AG20443 (cell line): ENCODE measurements at regions not wholly inside any gene's neighbourhood (a gene's known extent, or its start where the extent isn't known, plus 50 kb on each side); places are given as distances from the start of the nearest gene placed in this dataset.

Experiments
- DNase-seq: peaks from one replicate; pipeline ENCODE4 v3.0.0; 2012; ENCODE audit warnings: low spot score, mixed read lengths

- DNase-seq = no peak
Measured at GRCh38 chr11:15580775-15581095, 466.0 kb downstream of the INSC start.

DNA sequence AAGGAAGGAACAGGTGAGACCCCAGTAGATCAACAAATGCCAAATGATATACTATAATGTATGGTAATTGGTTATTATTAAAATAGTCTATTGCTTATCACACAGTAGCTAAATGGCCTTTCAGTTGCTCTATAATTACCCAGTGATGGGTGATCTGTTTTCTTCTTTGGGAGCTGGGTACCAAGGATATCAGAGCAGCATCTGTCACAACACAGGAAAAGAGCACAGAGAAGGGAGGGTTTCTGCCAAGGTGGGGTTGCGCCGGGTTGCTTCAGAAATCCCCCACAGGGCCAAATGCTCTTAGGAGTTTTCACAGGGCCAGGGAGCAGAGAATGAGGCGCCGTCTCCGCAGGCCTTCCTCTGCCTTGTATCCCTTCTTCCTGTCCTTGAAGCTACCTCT lies 469.4 kb downstream of the INSC start:
- DNase-seq = no peak

DNA sequence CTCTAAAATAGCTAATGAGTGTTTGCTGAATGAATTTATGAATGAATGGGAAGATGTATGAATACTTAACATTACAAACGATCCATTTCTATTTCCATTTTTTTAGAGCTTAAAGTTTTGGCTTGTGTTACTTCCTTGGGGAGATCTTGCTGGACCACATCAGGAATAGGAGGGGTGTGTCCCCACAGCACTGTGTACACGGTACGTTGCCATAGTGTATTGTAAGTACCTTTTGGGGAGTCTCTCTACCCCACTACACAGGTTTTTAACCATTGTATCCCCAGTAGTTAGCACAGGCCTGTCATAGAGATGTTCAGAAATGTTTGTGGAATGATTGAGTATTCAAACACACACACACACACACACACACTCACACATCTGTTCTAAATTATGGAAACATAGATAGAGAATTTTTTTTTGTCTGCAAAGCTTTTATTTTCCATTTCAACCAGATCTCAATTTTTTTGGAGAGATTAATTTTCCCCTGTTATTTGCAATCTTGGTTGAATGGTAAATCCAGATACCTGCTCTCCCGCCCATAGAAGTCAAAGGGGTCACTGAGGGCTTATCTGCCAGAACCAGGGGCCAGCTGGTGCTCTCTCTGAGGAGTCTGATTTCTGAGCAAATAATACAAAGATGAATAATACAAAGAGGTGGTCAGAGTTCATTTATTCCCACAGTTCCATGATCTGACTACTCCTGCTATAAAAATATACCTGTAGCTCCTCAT lies 471.0 kb downstream of the INSC start:
- DNase-seq = no peak

DNA sequence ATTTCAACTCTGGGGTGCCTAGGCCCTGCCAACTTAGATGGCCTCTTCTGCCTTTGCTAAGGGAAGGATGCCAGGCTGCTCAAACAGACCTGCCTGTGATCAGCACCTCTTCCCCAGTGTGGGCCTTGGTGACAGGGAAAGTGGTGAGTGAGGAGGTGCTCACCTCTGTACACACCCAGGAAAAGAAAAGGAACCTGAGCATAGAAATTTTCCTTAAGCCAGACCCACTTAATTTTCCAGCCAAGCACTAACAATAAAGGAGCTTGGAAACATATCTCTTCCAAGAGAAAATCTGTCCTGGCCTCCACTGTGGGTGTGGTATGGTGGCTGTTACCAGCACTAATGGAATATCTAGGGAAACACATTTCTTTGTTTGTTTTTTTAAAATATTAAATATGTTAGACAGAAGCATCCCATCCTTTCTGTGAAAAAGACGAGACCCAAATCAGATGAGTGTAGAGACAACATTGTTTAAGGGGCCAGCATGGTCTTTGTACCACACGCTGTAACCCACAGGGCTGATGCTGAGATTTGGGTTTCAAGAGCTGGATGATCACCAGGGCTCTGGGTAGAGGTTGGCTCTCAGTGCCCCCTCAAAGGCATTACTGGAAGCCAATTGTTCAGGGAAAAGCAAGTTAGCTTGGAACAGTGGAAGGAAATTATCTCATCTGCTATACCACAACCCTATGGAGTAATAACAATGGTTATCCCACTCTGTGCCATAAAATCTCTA lies 472.2 kb downstream of the INSC start:
- no peak for DNase-seq

DNA sequence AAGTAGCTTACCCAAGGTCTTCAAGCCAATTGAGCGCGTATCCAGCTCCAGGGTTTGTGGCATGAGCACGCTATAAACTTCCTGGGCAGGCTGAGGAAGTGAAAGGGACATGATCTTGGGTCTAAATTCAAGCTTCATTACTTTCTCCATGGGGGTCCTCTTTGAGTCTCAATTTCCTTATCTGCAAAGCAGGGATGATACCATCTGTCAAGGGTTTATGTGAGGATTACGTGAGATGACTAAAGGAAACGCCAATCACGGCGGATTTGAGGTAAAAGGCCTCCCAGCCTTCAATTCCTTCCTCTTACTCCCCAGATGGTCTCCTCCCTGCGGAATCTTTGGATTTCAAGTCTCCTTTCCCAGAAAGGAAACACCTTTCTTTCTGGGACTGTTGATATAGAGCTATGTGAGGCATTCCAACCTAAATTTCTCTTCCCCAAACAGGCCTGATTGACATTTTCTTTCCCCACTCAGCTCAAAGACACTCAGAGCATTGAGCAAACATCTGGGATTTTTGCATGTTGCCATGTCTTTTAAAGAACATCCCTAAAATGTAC lies 474.4 kb downstream of the INSC start:
- DNase-seq = no peak

DNA sequence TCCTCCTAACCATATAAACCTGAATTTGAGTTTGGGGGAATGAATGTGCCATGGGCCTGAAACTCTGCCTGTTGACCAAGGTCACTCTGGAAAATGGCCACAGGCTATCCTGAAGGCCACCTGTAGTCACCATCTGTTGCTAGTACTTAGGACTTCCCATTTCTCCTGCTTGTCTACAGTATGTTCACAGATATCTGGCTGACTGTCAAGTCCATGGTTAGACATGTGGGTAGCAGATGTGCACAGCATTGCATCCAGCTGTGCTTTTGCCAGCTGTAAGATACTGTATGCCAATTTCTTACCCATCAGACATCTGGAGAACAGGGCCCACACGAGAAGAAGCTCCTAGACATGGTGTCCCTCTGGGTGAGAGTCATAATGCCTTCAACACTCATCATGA lies 475.4 kb downstream of the INSC start:
- no peak for DNase-seq

- DNase-seq = no peak
Measured at GRCh38 chr11:15591112-15591537, 476.4 kb downstream of the INSC start.

DNA sequence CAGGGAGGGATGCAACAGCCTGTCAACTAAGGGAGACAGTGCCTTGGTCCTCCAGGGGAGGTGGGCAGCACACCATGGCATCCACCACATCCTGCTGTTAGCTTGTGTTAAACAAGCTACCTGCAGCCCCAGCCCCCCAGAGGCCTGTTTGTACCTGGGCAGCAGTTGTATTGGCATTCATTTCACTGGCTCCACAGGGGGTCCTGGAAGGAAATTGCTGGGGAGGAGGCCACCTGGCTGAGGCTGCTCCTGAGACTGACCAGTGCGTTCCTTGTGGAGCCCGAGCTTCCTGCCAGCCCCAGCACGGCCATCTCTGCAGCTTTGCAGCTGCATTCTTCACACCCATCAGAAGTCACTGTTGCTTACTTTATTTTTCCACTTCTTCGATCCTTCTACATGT lies 479.9 kb downstream of the INSC start:
- DNase-seq = no peak

DNA sequence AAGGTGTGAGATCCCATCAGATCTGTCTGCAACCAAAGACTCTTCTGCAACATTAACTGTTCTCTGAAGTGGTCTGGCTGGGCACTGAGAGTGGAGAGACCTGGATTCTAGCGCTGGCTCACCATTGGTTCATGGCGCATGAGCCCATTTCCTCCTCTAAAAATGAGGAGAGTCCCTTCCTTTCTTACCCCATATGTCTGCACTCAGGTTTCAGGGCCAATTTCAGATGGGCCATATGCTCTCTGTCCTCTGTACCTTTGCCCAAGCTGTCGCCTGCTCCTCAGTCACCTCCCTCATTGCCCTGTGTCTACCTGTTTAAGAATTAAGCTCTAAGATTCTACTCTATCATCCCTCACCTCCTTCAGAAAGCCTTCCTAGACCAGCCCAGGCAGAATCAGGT lies 484.7 kb downstream of the INSC start:
- DNase-seq = no peak

DNA sequence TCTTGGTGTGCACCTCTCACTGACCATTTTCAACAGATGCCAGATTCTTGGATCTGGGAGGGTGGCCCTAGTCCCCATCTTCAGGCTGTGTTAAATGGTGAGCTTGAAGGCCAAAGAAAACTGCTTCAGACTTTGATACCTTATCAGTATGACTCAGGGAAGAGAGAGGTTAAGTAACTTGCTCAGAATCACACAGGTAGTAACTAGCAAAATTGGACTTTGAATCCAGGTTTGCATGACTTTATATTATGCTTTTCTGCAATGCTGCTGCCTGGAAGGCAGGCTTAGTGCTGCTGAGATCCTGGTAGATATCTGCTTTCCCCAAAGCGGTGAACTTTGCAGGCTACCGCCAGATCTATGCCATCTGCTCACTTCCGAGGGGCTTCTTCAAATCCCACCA lies 487.3 kb downstream of the INSC start:
- no peak for DNase-seq

GRCh38 chr11:15602785-15603567 lies 488.3 kb downstream of the INSC start:
- DNase-seq = no peak

DNA sequence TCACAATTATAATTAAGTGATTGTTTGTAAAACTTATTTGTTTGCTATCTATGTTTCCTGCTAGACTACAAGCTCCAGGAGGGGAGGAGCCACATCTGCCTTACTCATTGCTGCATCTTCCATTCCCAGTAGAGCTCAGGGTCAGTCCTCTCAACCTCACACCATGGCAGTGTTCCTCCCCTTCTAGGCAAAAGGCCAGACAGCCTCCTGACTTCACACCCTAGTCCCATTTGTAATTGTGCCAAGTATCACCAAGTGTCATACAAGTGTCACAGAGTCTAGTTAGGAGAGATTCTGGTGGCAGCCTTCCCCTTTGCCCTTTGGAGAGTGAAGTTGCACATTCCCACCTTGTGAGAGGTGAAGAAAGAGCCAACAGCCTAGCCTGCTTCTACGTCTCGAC lies 490.4 kb downstream of the INSC start:
- no peak for DNase-seq

GRCh38 chr11:15607361-15608036 lies 492.8 kb downstream of the INSC start:
- no peak for DNase-seq

GRCh38 chr11:15609445-15609844 lies 494.7 kb downstream of the INSC start:
- DNase-seq = no peak

DNA sequence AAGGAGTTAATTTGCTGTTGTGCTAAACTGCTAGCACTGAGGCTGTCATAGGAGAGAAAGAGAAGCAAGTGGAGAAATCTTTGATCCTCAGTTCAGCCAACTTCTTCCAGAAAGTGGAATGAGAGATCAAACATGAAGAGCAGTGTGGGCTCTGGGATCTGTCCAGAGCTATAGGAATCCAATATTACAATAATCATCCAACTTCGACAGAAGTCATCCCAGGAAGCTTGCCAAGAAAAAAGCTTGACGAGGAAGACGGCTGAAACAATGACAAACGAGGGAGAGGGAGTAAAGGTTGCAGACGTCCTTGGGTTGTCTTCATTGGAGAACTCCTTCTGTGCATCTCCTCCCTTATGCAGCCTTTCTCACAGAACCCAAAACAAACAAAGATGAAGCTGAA lies 496.2 kb downstream of the INSC start:
- no peak for DNase-seq

DNA sequence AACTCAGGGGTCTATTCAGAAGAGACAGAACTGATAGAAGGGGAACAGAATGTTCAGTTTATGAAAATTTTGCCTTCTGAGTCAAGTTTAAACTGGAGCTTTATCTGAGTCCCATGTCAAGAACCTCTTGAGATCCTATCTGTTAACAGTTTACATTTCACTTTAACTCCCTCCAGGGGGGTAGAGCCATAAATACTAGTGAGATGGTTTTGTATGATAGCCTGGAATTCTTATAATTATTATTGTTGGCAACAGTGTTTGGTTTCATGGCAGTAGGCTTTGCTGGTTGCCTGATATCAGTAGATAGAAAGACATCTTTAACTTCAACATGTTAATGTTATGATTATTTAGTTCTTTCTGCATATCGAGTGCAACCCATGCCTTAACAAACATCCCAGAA lies 498.5 kb downstream of the INSC start:
- no peak for DNase-seq

- DNase-seq = no peak
Measured at GRCh38 chr11:15613789-15614188, 499.1 kb downstream of the INSC start.

- DNase-seq = no peak
Measured at GRCh38 chr11:15615398-15616096, 500.8 kb downstream of the INSC start.

DNA sequence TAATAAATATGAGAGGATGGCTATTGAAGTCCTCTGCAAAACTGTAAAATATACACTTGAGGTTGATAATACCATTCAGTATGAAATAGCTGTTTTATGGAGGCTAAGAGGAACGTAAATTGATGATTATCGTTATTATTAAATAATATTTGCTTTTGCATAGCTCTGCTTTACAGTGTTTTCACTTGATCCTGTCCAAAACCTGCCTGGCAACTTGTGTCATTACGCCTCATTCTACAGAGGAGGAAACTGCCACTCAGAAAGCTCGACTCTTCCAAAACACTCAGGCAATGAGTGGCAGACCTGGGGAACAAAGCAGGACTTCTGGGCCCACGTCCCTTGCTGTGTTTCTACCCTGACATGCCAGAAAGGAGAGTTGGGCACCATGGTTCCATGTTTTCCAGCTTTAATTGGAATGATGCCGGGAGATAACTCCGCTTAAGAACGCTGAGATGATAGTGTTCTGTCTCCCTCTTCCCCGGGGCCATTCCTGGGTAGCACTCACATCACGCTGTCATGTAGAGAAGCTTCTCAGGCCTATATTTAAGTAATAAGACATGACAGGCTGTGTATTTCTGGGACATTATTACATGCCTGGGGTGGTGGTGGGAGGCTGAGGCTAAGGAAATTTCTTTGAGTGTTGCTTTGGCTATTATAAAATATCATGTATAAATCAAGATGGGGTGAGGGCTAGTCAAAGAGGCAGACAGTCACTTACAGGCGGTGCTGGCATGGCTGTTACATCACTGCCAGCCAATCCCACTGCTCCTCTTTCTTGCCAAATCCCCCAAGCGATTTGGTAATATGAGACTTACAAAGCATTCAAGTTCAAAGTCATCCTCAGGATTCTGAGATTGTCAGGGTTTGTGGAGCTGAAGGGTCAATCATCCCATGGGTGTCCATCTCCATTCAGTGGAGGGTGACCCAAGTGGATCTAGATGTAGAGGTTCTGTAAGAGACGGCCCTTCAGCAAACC lies 501.7 kb downstream of the INSC start:
- no peak for DNase-seq

DNA sequence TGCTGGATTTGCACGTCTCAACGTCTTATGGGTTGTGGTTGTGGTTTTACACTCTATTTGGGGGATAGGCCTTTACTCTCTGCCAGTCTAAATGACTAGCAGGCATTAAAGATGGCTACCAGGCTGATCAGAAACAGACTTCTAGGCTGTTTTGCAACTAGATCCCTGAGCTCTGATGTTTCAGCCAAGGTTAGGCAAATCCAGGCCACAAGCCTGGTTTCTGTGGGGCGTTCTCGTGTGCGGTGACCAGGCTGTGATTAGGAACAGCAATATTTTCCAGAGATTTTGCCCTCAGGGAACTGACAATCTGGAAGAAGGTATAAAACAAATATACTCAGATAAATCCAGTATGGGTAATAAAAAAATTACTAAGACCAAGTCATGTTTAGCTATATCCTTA lies 502.4 kb downstream of the INSC start:
- no peak for DNase-seq
